Hematopoietic multipotent progenitor cell treated with erythropoietin and hydrocortisone succinate and interleukin-3 and kit ligand, for 6 days (in vitro differentiated cells): ENCODE measurements at regions not wholly inside any gene's neighbourhood (a gene's known extent, or its start where the extent isn't known, plus 50 kb on each side); places are given as distances from the start of the nearest gene placed in this dataset.
A peak's percentile ranks its signal among the peaks of the same experiment; 100 is the strongest.

ENCODE experiments used
- DNase-seq: peaks from one replicate; pipeline ENCODE4 v3.0.0-alpha.2; 2015

GRCh38 chr6:113489952-113490746 is 367.0 kb upstream of the MARCKS start:
- no peak for DNase-seq

DNA sequence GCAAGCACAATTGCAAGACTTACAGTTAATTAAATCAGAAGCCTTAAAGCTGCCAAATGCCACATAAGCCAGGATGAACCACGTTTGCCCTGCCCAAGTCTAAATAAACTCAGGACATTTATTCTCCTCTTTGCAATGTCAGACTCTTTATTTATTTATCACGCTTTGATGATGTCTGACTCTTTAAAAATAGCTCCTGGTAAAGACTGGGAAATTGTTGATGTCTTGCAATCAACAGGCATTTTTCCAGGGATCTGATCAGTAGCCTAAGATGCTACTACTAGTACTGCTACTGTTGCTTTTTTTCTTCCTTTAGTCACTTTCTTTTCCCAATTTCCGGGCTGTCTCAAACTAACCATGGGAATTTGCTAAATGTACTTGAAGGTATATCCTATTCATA is 365.8 kb upstream of the MARCKS start:
- DNase-seq, result no peak

GRCh38 chr6:113493991-113494390 is 363.2 kb upstream of the MARCKS start:
- no peak for DNase-seq

- DNase-seq, result no peak
Measured at GRCh38 chr6:113495521-113495920, 361.6 kb upstream of the MARCKS start.

DNA sequence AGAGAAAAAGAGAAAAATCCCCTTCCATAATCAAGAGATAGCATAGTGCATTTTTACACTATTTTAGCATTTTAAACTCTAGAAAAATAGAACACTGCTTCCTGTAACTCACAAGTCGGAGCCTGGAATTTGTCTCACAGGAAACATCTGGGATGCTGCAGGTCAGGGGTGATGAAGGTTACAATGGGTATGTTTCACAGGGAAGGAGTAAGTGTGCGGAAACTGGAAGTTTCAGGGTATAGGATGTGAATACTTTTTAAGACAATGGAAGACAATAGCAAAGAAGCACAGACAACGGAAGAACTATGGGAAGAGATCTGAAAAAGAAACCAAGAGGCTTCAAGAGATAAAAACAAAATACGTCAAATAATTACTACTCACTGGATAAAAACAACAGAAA is 361.0 kb upstream of the MARCKS start:
- DNase-seq, result no peak

DNA sequence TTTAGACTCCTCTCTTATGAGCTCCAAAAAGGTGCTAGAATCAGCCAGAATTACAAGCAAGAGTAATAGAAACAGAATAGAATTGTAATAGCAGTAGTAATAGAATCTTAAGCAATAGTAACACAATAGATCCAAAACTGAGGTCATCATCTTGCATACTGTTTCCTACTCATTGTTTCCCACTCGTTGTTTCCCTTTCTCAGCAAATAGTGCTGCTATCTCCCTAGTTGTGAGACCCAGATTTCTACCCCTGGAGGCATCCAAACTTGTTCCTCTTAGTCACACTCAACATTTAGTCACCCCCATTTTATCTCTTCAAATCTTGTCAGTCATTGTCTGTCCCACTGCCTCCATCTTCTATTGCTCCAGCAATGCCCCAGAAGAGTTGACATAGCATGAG is 356.9 kb upstream of the MARCKS start:
- no peak for DNase-seq

GRCh38 chr6:113505084-113505699 is 352.0 kb upstream of the MARCKS start:
- DNase-seq, result no peak

DNA sequence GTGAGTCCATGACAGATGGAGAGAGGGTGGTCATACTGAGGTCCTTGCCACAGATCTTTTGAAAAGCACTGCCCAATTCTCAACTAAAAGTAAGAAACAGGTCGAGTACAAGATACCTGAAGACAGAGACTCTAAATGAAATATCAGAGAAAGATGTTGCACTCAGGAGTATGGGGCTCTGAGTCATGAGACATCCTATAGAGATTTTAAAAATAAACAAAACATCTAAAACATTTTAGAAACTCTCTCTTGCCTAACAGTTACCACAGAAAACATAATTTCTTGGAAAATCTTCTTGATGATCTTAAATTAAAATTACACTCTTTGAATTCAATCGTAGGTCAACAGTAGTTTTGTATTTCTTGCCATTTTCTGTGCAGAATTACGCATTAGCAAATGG is 348.9 kb upstream of the MARCKS start:
- no peak for DNase-seq

DNA sequence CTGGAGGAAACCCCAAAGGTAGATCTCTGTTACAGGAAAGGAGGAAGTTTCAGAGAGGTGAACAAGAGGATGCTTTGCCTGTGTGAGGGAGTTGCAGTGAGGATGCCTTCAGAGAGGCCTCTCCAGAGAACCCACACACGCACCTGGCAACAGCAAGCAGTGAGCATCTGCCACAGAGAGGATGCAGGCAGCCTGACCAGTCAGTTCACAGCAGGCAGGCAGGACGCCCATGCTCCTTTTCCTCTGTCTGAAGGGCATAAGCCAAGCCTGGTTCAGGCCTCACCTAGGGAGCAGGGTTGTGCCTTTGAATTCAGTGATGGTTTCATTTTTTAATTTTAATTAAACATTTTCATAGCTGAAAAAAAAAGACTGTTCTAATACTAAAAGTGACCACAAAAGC is 346.0 kb upstream of the MARCKS start:
- DNase-seq, result no peak

DNA sequence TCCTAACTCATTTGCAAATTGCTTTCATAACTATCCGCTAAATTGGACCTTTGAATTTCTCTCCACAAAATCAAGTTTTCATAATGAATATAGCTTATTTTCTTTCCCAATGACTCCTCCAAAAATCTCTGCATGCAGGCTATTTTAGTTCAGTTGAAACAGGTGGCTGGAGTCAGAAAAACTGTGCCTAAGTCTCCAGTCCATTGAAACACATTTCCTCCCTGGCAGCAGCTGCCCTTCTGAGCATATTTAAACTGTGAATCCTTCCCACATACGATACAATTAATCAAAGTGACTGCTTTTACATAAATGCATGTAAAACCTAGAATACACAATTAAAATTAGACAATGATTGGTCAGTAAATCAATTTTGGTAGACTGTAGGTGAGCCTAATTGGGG is 344.6 kb upstream of the MARCKS start:
- no peak for DNase-seq

DNA sequence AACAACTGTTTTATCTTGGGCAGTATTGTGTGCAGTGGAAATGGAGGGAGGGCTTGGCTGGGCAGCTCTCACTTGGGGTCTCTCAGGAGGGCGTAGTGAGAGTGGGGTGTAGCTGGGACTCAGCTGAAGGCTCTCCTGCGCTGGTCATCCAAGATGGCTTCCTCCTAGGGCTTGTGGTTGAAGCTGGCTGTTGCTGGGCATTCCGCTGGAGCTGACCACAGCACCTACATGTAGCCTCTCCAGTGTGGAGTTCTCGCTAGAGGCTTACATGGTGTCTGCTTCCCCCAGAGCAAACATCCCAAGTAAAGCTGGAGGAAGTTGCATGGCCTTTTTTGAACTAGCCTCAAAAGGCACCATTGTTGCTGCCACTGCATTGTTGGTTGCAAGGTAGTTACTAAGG is 344.1 kb upstream of the MARCKS start:
- no peak for DNase-seq

DNA sequence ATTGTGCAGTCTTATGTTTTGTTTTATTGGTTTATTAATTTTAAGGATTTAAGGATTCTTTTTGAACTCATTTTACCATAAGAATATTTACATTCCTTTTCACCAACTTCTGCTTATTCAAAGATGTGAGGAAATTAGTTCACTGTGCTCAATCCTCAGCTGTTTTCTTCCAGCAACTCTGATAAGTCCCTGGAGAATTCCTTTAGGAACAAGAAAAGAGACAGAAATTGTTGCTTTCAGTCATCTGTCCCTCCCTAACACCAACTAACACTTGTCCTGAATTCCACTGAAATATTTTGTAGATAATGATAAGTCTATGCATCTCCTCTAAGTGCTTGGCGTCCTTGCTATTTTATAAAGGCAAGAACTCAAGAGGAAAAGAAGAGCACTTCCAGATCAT is 334.8 kb upstream of the MARCKS start:
- DNase-seq, result no peak

GRCh38 chr6:113524826-113525225 is 332.3 kb upstream of the MARCKS start:
- DNase-seq, result peak; percentile 2

- DNase-seq, result no peak
Measured at GRCh38 chr6:113526553-113526952, 330.6 kb upstream of the MARCKS start.

DNA sequence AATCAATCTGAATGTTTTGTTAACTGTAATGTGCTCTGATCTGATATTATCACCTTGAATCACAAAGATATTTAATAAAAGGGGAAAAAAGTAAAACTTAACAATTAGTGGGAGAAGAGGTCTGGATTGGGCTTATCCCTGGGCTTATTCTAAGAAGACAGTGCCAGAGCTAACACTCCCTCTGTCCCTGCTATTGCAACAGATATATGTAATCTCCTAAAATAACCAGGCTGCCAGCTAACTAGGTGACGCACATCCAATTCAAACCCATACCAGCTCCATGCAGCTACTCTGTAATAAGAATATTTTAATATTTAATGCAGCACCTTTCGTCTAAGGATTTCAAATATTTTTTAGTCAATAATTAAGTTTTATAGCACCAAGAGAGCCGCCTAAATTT is 330.1 kb upstream of the MARCKS start:
- DNase-seq, result no peak

GRCh38 chr6:113528111-113528510 is 329.0 kb upstream of the MARCKS start:
- DNase-seq, result no peak

DNA sequence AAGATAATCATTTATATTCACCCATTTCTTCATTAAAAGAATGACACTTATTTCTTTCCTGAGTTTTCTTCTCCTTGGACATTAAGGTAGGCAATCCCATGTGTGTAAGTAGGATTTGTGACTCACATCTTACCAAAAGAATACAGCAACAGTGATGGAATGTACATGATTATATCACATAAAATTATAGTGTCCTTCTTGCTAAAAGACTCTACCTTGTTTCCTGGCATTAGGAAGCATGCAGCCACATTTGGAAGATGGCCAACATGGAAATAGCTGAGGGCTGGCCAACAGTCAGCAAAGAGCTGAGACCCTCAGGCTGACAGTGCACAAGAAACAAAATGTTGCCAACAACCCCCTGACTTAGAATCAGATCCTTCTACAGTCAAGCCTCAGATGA is 327.9 kb upstream of the MARCKS start:
- no peak for DNase-seq

DNA sequence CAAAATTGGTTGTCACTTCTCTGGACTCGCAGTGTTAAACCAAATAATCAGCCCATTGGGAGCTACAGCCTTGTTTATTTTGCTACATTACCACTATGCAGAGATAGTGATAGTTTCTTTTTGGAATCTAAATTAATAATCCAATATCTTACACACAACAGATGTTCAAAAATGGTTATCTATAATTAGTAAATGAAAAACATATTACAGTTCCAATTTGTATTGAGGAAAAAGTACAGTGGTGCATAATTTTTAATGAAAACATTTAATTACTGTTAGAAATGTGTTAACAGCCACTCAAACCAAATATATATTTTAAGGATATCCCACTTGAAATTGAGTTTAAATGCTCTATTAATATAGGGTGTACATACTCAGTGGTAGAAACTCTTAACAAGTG is 327.3 kb upstream of the MARCKS start:
- DNase-seq, result no peak

- DNase-seq, result no peak
Measured at GRCh38 chr6:113530769-113531168, 326.4 kb upstream of the MARCKS start.

GRCh38 chr6:113539202-113539601 is 317.9 kb upstream of the MARCKS start:
- DNase-seq, result no peak

DNA sequence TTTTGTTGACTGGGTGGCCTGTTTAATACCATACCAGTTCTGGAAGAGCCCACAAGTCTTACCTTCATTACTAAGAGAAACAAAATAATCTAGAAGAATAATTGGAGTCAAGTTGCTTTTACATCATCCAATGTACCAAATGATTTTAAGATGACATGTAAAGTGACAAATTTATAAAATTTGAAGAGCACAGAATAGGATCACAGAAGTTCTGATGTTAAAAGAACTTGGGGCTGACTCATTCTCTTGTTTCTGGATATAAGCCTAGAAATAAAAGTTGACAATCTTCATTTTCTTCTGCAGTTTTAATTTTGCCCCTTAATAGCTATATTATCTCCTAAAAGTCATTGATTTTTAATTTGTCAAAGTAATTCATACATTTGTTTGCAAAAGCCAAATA is 317.5 kb upstream of the MARCKS start:
- no peak for DNase-seq

- no peak for DNase-seq
Measured at GRCh38 chr6:113540466-113540865, 316.7 kb upstream of the MARCKS start.

- DNase-seq, result no peak
Measured at GRCh38 chr6:113551168-113551567, 306.0 kb upstream of the MARCKS start.

GRCh38 chr6:113556775-113557174 is 300.4 kb upstream of the MARCKS start:
- DNase-seq, result no peak

GRCh38 chr6:113558431-113558830 is 298.7 kb upstream of the MARCKS start:
- DNase-seq, result no peak
